ENCODE measurements at regions not wholly inside any gene's neighbourhood (a gene's known extent, or its start where the extent isn't known, plus 50 kb on each side); places are given as distances from the start of the nearest gene placed in this dataset.

- no peak overlapping the region for H3K9ac ChIP-seq (ENCODE audit: insufficient read length, low read depth)
- no peaks in the 10 kb centered on the region for H3K36me3 ChIP-seq (ENCODE audit: insufficient read depth, insufficient read length, low read length)
- no peak overlapping the region for H3K4me3 ChIP-seq (ENCODE audit: insufficient read length, low read depth)
- no peaks in the 10 kb centered on the region for H3K9me3 ChIP-seq (ENCODE audit: insufficient read depth, low read length)
- no peak for DNase-seq (ENCODE audit: low read depth, low spot score)
- H3K27me3 ChIP-seq (ENCODE audit: insufficient read depth, insufficient read length), result no peaks in the 10 kb centered on the region
- no peaks in the 10 kb centered on the region for H3K4me1 ChIP-seq (ENCODE audit: insufficient read depth, insufficient read length)
- no peak for TF ChIP-seq YY1 (IDR thresholded peaks at IDR 0.05; ENCODE audit: insufficient read depth, insufficient read length)
These were observed 1102.8 kb upstream of the GJE1 start for GRCh38 chr6:141029908-141030307.

GRCh38 chr6:141028791-141029280 lies 1103.9 kb upstream of the GJE1 start:
- DNase-seq (ENCODE audit: low read depth, low spot score), result no peak
- TF ChIP-seq ZNF274 (IDR thresholded peaks at IDR 0.05; ENCODE audit: low read depth, low read length), result no peak
- TF ChIP-seq SUZ12 (IDR thresholded peaks at IDR 0.05; ENCODE audit: extremely low read depth, insufficient read depth, insufficient read length), result no peak
- no peak for TF ChIP-seq YY1 (IDR thresholded peaks at IDR 0.05; ENCODE audit: insufficient read depth, insufficient read length)
- no peak overlapping the region for H3K9ac ChIP-seq (ENCODE audit: insufficient read length, low read depth)
- H3K4me1 ChIP-seq (ENCODE audit: insufficient read depth, insufficient read length), result no peaks in the 10 kb centered on the region
- no peaks in the 10 kb centered on the region for H3K27me3 ChIP-seq (ENCODE audit: insufficient read depth, insufficient read length)
- no peaks in the 10 kb centered on the region for H3K9me3 ChIP-seq (ENCODE audit: insufficient read depth, low read length)
- no peaks in the 10 kb centered on the region for H3K36me3 ChIP-seq (ENCODE audit: insufficient read depth, insufficient read length, low read length)
- no peak overlapping the region for H3K4me3 ChIP-seq (ENCODE audit: insufficient read length, low read depth)

GRCh38 chr6:141026504-141026903 lies 1106.2 kb upstream of the GJE1 start:
- no peaks in the 10 kb centered on the region for H3K36me3 ChIP-seq (ENCODE audit: insufficient read depth, insufficient read length, low read length)
- DNase-seq (ENCODE audit: low read depth, low spot score), result no peak
- no peak overlapping the region for H3K4me3 ChIP-seq (ENCODE audit: insufficient read length, low read depth)
- TF ChIP-seq YY1 (IDR thresholded peaks at IDR 0.05; ENCODE audit: insufficient read depth, insufficient read length) (no peak), SUZ12 (IDR thresholded peaks at IDR 0.05; ENCODE audit: extremely low read depth, insufficient read depth, insufficient read length) (no peak), ZNF274 (IDR thresholded peaks at IDR 0.05; ENCODE audit: low read depth, low read length) (no peak)
- no peak overlapping the region for H3K9ac ChIP-seq (ENCODE audit: insufficient read length, low read depth)
- no peaks in the 10 kb centered on the region for H3K9me3 ChIP-seq (ENCODE audit: insufficient read depth, low read length)
- no peaks in the 10 kb centered on the region for H3K4me1 ChIP-seq (ENCODE audit: insufficient read depth, insufficient read length)
- H3K27me3 ChIP-seq (ENCODE audit: insufficient read depth, insufficient read length), result no peaks in the 10 kb centered on the region

GRCh38 chr6:141024526-141024925 lies 1108.2 kb upstream of the GJE1 start:
- H3K4me1 ChIP-seq (ENCODE audit: insufficient read depth, insufficient read length), result no peaks in the 10 kb centered on the region
- no peaks in the 10 kb centered on the region for H3K36me3 ChIP-seq (ENCODE audit: insufficient read depth, insufficient read length, low read length)
- no peak for TF ChIP-seq SUZ12 (IDR thresholded peaks at IDR 0.05; ENCODE audit: extremely low read depth, insufficient read depth, insufficient read length)
- no peak for TF ChIP-seq ZNF274 (IDR thresholded peaks at IDR 0.05; ENCODE audit: low read depth, low read length)
- TF ChIP-seq YY1 (IDR thresholded peaks at IDR 0.05; ENCODE audit: insufficient read depth, insufficient read length), result no peak
- H3K27me3 ChIP-seq (ENCODE audit: insufficient read depth, insufficient read length), result no peaks in the 10 kb centered on the region
- no peak overlapping the region for H3K4me3 ChIP-seq (ENCODE audit: insufficient read length, low read depth)
- no peak for DNase-seq (ENCODE audit: low read depth, low spot score)
- no peaks in the 10 kb centered on the region for H3K9me3 ChIP-seq (ENCODE audit: insufficient read depth, low read length)
- no peak overlapping the region for H3K9ac ChIP-seq (ENCODE audit: insufficient read length, low read depth)

GRCh38 chr6:141017941-141018340 lies 1114.8 kb upstream of the GJE1 start:
- H3K9ac ChIP-seq (ENCODE audit: insufficient read length, low read depth), result no peak overlapping the region
- no peak for DNase-seq (ENCODE audit: low read depth, low spot score)
- H3K4me1 ChIP-seq (ENCODE audit: insufficient read depth, insufficient read length), result no peaks in the 10 kb centered on the region
- TF ChIP-seq ZNF274 (IDR thresholded peaks at IDR 0.05; ENCODE audit: low read depth, low read length) (no peak), YY1 (IDR thresholded peaks at IDR 0.05; ENCODE audit: insufficient read depth, insufficient read length) (no peak), SUZ12 (IDR thresholded peaks at IDR 0.05; ENCODE audit: extremely low read depth, insufficient read depth, insufficient read length) (no peak)
- no peaks in the 10 kb centered on the region for H3K9me3 ChIP-seq (ENCODE audit: insufficient read depth, low read length)
- no peaks in the 10 kb centered on the region for H3K27me3 ChIP-seq (ENCODE audit: insufficient read depth, insufficient read length)
- no peaks in the 10 kb centered on the region for H3K36me3 ChIP-seq (ENCODE audit: insufficient read depth, insufficient read length, low read length)
- H3K4me3 ChIP-seq (ENCODE audit: insufficient read length, low read depth), result no peak overlapping the region

- H3K27me3 ChIP-seq (ENCODE audit: insufficient read depth, insufficient read length), result no peaks in the 10 kb centered on the region
- TF ChIP-seq YY1 (IDR thresholded peaks at IDR 0.05; ENCODE audit: insufficient read depth, insufficient read length), result no peak
- TF ChIP-seq SUZ12 (IDR thresholded peaks at IDR 0.05; ENCODE audit: extremely low read depth, insufficient read depth, insufficient read length), result no peak
- no peak for TF ChIP-seq ZNF274 (IDR thresholded peaks at IDR 0.05; ENCODE audit: low read depth, low read length)
- no peak for DNase-seq (ENCODE audit: low read depth, low spot score)
- no peak overlapping the region for H3K4me3 ChIP-seq (ENCODE audit: insufficient read length, low read depth)
- no peaks in the 10 kb centered on the region for H3K4me1 ChIP-seq (ENCODE audit: insufficient read depth, insufficient read length)
- no peaks in the 10 kb centered on the region for H3K36me3 ChIP-seq (ENCODE audit: insufficient read depth, insufficient read length, low read length)
- H3K9me3 ChIP-seq (ENCODE audit: insufficient read depth, low read length), result no peaks in the 10 kb centered on the region
- no peak overlapping the region for H3K9ac ChIP-seq (ENCODE audit: insufficient read length, low read depth)
These were observed 1131.8 kb upstream of the GJE1 start for GRCh38 chr6:141000917-141001316.

GRCh38 chr6:140993515-140993914 lies 1139.2 kb upstream of the GJE1 start:
- Histone ChIP-seq H3K9me3 (ENCODE audit: insufficient read depth, low read length) (no peaks in the 10 kb centered on the region), H3K36me3 (ENCODE audit: insufficient read depth, insufficient read length, low read length) (no peaks in the 10 kb centered on the region), H3K4me1 (ENCODE audit: insufficient read depth, insufficient read length) (no peaks in the 10 kb centered on the region), H3K9ac (ENCODE audit: insufficient read length, low read depth) (no peak overlapping the region), H3K27me3 (ENCODE audit: insufficient read depth, insufficient read length) (no peaks in the 10 kb centered on the region), H3K4me3 (ENCODE audit: insufficient read length, low read depth) (no peak overlapping the region)
- DNase-seq (ENCODE audit: low read depth, low spot score), result no peak
- TF ChIP-seq SUZ12 (IDR thresholded peaks at IDR 0.05; ENCODE audit: extremely low read depth, insufficient read depth, insufficient read length) (no peak), YY1 (IDR thresholded peaks at IDR 0.05; ENCODE audit: insufficient read depth, insufficient read length) (no peak), ZNF274 (IDR thresholded peaks at IDR 0.05; ENCODE audit: low read depth, low read length) (no peak)

GRCh38 chr6:140992678-140993077 lies 1140.0 kb upstream of the GJE1 start:
- no peaks in the 10 kb centered on the region for H3K4me1 ChIP-seq (ENCODE audit: insufficient read depth, insufficient read length)
- H3K9ac ChIP-seq (ENCODE audit: insufficient read length, low read depth), result no peak overlapping the region
- TF ChIP-seq ZNF274 (IDR thresholded peaks at IDR 0.05; ENCODE audit: low read depth, low read length), result no peak
- no peak for TF ChIP-seq YY1 (IDR thresholded peaks at IDR 0.05; ENCODE audit: insufficient read depth, insufficient read length)
- no peak for TF ChIP-seq SUZ12 (IDR thresholded peaks at IDR 0.05; ENCODE audit: extremely low read depth, insufficient read depth, insufficient read length)
- no peak for DNase-seq (ENCODE audit: low read depth, low spot score)
- no peaks in the 10 kb centered on the region for H3K36me3 ChIP-seq (ENCODE audit: insufficient read depth, insufficient read length, low read length)
- H3K27me3 ChIP-seq (ENCODE audit: insufficient read depth, insufficient read length), result no peaks in the 10 kb centered on the region
- H3K9me3 ChIP-seq (ENCODE audit: insufficient read depth, low read length), result no peaks in the 10 kb centered on the region
- H3K4me3 ChIP-seq (ENCODE audit: insufficient read length, low read depth), result no peak overlapping the region
